HG03457 (cell line): ENCODE measurements at regions not wholly inside any gene's neighbourhood (a gene's known extent, or its start where the extent isn't known, plus 50 kb on each side); places are given as distances from the start of the nearest gene placed in this dataset.
A peak's percentile ranks its signal among the peaks of the same experiment; 100 is the strongest.

Experiments
- ATAC-seq: cut with Tn5 transposase; IDR thresholded peaks from one replicate; pipeline ENCODE4 v1.9.1; 2021; ENCODE audit warnings: moderate number of reproducible peaks; ENCODE audit not compliant: unreplicated experiment

DNA sequence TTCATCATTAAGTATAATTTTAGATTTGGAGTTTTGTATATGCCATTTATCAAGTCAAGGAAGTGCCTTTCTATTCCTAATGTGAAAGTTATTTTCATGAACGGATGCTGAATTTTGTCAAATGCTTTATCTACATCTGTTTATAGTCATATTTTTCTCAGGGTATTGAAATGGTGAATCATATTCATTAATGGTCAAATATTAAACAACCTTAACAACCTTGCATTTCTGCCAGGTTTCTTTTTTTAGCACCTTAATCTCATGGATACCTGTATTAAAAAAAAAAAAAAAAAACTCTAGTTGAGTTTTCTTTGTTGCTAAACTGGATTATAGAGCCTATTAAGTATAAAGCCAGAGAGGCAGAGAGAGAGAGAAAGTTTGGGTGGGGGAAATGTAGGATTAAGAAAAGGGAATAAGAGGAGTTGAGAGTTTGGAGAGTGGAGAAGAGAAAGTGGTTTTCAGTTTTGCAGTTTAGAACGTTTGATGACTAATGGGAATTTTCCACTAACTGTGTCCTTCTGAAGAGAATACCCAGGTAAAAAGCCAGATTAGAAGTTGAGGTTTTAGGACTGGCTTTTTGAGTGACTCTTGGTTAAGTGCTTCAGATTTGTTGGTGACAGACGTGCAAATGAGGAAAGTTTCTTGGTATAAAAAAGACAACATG is 305.0 kb downstream of the HLX start:
- no peak for ATAC-seq

DNA sequence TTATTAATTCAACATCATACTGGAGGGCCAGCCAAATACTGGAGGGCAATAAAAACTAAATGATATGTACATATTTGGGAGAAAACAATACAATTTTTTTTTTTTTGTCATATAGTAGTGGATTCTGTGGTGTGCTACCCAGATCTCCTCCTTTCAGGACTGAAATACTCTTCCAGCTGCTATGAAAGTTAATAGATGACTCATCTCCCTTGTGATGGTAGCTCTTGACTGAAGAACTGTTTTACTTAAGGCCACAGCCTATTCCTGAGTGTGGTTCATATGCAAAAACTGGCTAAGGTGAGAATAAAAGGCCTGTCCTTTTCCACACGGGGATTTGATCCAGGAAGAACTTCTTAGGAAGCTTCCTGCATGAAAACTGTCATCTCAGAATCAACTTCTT is 307.9 kb downstream of the HLX start:
- no peak for ATAC-seq

DNA sequence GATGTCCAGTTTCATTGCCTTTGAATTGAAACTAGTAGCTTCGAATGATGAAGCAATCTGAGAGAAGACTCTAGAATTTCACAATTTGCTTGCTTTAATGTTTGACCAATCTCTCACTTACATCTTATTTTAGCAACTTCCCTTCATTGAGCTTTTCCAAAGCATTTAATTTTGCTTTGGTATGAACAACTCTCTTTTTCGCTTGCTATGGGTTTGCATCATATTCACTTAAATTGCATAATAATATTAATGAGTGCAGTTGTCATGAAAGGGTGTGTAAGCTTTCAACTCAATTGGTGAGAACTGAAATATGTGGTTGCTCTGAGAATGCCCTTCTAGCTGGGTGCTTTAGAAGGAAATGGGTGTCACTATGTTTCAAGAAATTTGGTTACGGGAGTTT is 309.2 kb downstream of the HLX start:
- no peak for ATAC-seq

DNA sequence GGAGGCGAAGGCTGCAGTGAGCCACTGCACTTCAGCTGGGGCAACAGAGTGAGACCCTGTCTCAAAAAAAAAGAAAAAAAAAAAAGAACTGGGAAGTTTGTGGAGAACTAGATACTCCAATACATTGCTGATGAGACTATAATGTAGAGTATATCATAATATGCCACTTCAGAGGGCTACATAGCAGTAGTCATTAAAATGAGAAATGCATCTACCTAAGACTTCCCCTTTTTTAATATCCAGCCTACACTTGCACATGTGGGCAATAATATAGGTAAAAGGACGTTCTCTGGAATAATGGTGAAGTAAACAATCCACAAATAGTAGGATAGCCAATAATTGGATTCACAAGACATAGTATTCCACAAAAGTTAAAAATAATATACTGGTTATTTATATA is 311.0 kb downstream of the HLX start:
- ATAC-seq: no peak

DNA sequence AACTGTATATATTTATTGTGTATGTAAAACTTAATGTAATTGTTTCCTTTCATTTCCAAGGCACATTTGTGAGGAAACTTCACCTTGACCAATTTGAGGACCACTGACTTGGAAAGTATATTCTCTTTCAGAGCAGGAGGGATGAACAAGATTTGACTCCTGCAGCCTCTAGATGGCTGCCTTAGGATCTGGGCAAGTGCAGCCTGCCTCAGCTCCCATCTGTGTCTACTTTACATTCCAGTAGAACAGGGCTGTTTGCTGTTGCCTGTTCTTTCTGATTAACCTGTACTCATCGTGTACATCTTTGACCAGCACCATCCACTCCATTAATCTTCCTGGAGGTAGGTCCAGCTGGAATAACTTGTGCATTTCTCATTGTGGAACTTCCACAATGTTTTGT is 312.8 kb downstream of the HLX start:
- no peak for ATAC-seq

DNA sequence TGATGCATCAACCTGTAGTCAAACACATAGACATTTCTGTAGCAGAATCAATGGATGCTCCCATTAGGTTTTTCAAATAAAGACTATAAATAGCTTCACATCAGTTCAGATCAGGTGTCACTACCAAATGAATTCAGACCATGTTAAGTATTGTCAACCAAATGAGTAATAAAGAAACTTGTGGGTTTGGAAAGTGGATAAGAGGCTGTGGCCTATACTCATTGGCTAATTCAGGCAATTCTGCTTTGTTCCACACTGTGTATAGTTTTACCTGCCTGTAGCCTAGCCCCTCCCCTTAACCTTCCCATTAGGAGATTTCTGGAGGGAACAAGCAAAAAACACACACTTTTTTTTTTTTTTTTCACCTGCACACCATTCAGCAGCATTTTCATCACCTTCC is 321.2 kb downstream of the HLX start:
- ATAC-seq: no peak

DNA sequence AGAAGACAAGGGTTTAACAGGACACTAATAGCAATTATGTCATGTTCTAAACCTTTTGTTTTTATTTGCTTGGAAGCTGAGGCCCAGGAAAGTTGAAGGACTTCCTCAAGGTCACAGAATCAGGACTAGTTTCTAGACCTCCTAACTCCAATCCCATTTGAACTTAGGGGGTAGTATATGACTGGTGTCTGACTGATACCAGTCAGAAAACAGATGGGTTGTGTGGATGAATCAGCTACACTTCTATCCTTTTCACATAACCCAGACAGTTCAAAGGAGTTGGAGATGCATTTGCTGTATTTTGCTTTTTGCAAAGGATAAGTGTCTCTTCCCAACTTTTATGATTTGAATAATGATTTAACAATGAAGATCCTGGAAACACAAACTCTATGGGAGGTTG is 322.5 kb downstream of the HLX start:
- ATAC-seq: no peak

DNA sequence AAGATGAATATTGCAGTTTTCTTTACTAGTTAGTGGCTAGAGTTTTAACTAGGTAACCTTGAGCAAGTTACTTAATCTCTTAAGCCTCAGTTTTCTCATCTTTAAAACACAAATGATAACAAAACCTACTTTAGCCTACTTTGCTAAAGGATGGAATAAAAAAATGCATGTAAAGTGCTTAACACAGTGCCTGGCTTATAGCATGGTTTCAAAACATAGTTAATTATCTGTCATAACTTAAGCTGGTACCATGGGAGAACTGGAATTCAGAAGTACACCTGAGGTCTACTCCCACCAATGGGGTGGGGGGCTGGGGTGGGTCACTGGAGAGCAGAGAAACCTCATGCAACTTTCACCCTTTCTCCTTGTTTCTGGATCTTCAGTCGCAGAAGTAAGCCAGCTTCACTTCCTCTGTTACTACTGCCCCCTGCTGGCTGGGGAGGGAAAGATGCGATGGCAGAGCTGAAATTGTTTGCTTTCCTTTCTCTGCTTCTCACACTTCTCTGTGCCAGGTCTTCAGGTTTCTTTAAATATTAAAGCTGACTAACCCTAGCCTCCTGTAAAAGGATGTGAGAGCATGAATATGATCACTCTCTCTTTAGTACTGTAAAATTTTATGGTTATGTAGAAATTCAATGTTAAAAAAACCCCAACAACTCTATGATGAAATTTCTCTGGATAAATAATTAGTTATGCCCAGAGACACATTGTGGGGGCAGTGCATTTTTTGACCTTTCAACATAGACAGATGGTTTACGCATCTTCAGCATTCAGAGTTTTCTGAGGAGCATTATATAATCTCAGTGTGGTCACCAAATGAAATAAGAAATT is 324.2 kb downstream of the HLX start:
- peak; percentile 75 for ATAC-seq

DNA sequence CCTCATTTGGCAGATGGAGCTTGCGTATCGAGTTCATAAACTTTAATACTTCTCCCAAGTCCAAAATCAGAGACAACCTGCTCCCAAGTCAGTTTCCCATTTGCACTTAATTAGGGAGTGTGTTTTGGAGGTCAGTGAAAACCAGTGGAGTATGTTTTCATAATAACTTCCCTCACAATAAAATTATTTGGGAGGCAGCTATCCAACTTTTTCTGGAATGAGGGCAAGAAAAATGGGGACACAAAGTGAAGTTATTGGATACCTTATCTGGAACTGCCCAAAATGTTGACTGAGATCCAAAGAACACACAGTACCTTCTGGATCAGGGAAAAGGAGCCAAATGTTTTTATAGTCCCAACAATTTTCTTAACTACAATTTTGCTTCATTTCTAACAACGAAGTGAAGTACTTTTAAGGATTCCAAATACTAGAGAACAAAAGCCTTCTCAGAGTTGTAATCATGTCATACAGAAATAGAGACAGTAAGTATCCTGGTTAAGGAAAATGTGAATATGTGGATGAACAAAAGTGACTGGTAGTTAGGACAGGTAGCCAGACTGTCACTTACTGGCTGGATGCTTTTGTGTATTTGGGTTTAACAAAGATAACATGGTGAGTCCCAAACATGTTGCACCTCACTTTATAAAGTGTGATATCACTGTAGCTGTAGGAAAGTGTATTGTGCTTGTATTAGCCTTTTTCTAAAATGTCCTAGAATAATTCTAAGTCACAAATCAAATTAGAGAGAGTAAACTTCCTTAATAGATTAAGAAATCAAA is 325.0 kb downstream of the HLX start:
- ATAC-seq: no peak

DNA sequence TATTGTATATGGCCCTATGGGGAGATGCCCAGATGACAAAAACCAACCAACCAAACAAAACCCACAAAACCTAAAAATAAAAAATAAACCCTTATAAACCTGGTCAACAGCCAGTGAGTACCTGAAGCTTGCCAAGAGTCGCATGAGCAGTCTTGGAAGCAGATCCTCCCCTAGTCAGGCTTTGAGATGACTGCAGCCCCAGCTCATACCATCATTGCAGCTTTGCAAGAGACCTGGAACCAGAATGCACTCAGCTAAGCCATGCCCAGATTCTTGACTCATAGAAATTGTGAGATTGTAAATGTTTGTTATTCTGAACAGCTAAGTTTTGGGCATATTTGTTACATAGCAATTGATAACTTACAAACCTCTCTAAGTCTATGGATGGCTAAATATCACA is 326.8 kb downstream of the HLX start:
- no peak for ATAC-seq

DNA sequence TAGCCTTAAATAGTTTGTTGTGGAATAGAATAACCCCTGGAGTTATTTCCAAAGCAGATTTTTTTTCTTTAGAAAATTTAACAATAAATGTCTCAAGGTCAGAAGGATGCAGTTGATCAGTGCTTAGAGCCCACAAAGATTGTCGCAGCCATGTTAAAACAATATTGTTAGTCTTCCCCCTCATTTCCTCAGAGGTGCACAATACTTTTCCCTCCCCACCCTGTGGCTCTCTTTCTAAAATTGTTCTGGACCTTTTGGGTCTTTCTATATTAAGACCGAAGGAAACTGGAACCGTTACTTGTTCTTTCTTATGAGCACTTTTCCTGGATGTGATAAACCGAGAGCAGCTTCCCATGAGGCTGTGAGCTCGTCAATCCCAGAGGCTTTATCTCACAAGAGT is 333.7 kb downstream of the HLX start:
- ATAC-seq: no peak

DNA sequence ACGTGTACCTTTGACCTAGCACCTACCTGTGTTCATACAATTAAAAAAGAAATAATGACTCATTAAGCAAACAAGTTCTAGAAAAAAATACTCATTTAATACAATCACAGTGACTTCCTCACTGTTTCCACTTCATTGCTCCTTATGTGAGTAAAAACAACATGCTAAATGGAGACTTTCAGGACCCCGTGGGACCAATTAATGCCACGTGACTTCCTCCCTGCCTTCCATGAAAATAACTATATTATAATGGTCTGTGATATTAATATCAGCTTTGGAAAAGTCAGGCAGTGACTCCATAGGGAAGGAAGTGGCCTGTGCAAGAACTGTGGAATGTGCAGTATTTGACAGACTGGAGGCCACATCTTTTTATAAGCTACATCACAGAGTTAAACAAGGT is 337.8 kb downstream of the HLX start:
- ATAC-seq: no peak

DNA sequence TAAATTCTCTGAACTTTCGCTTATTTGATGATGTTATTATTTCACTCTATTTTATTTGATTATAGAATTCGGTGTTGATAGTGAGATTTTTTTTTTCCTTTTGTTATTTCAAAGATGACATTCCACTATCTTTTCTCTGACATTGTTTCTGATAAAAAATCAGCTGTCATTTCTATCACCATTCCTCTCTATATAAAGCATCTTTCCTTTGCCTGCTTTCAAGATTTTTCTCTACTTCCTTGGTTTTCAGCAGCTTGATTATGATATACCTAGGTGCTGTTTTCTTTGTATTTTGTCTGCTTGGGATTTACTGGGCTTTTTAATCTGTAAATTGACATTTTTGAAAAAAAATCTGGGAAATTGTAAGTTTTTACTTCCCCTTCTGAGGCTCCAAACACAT is 344.0 kb downstream of the HLX start:
- no peak for ATAC-seq

DNA sequence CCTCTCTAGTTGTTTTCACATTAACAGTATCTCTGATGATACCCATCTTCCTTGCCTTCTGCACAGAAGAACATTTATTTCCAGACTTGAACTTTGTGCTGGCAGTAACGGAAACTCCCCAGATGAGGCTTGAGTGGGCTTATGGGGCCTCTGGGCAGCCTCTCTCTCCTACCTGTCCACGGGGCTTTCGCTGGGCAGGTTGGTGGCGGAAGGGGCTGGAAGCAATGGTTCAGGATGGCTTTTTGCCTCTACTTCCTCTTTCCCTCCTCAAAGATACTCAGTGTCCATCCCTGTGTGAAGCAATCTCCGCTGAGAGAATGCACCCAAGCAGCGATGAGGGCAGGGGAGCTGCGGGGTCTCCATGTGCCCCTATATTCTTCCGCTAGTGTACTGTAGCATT is 348.2 kb downstream of the HLX start:
- no peak for ATAC-seq

DNA sequence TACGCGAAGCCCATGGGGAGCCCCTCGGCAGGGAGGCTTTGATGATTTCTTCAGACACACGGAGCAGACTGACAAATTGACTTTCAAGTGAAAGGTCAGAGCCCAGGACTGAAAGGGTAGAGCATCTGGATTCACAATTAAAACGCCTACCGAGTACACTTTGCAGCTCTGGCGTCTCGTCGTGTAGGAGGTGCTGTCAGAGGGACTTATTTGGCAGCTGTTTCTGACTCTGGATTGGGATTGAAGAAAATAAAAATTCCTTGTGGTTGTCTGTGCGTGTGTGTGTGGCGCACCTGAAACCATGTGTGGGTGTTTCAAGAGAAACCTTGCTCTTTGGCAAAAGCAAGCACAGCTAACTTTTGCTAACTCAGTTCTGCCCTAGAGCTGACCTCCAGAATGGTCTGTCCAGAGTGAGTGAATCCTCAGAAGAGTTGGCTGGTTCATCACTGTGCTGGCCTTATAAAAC is 348.7 kb downstream of the HLX start:
- ATAC-seq: no peak

DNA sequence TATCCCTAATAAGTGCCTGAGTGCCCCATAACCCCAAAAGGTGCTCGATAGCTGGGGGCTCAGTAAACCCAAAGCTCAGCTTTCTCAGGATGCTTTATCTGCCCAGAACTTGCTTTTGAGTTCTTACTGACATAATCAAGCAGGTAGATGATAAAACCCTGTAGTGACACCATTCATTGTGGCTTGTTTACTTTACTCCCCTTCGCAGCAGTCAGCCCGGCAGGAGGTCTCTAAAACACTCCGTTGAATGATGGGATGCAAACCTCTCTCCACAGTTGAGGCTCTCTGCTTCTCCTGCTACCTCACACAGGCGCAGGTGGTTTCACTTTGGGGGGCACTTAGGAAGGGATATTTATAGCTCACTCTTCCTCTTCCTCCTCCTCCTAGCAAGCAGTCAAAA is 349.4 kb downstream of the HLX start:
- no peak for ATAC-seq

DNA sequence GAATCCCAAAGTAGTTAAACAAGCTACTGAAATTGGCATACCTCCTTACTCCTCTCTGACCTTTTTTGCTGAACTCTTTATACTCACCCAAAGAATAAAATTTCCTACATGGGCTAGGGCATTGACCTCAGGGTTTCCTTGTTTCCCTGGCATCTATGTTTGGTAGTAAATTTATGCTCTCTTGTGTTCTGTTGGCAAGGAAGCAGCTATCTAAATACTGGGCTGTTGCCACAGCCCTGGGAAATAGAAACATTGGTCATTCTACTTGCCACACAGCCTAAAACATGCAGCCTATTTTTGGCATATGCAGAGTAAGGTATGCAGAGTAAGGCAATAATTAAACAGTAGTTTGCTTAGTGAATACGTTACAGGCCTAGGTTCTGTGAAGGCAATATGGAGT is 351.4 kb downstream of the HLX start:
- ATAC-seq: no peak

DNA sequence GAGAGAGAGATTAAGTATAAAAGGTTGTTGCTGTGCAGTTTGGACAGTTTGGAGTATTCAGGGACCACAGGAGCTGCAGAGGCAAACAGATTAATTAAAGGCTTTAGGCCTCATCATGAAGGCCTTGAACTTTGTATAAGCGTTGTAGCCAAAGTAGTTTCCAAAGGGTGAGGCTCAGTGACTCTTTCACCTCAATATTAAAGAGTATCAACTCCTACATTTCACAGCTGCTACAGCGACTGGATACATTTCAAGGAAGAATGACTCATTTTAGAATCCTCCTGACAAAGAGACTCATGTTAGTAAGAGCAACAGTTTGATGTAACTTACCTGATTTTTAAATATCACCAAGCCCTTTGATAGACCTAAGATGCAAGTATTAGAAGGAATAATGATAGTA is 355.5 kb downstream of the HLX start:
- ATAC-seq: no peak

DNA sequence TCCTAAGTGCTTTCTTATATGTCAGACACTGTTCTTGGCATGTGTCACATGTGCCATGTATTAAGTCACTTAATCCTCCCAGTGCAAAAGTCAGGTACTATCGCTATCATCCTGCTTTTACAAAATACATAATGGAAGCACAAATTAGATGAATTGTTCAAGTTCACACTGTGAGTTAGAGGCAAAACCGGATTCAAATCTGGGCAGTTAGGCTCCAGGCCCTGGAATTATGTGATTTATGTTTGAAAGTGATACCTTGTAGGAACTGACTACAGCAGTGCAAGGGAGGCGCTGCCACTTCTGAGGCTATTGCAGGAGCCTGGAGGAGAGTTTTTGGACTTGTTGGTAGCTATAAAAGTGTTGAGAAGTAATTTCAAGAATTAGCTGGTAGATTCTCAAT is 358.3 kb downstream of the HLX start:
- no peak for ATAC-seq

DNA sequence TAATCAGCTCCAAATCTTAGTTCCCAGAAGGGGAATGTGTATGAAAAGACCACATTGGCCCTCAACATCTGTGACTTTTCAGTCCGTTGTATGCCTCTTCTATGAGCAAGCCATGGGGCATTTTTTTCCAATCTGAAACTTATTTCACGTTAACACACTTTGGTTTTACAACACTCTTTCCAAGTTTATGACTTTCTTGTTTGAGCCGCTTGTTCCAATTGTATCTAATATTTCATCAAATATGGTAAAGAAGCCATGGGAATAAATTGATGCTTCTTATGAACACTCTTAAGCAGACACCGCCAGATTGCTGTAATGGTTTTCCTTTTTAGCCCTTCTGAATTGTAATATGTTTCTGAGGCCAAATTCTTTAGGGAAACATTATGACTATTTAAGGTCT is 359.9 kb downstream of the HLX start:
- no peak for ATAC-seq

DNA sequence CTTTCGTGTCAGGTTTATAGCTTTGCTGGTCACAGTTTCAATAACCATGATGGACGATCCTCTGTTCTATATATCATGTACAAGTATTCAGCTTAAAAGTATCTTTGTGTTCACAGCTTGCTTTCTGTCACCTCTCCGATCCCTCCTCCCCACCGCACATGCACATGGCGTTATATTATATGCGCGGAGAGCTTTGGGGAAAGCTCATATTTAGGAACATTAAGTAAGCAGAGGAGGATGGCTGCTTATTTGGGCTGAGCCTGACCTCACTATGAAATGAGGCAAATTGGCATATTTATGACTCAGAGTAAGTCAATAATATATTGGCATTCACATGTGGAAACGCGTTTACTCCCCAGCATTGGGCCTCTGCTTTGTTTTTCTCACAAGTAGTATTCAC is 360.5 kb downstream of the HLX start:
- no peak for ATAC-seq

DNA sequence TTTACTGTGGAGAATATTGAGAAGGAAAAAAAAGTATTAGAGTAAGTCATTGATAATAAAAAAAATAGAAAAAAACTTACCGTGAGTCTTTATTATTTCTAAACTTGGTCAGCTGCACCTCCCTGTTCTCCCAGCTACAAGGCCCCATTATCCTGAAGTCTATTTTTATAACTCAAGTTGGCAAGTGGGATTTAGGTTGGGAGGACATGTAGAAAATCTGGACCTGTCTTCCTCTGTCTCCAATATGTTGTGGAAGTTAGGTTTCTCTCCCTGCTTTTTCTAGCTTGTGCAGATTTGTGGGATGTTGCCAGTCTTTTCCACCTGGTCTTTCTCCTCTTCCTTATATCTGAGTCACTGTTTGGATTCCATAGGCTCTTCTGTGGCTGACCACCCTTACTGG is 361.4 kb downstream of the HLX start:
- no peak for ATAC-seq
